Ascending aorta (tissue), 2 donors: ENCODE measurements at regions not wholly inside any gene's neighbourhood (a gene's known extent, or its start where the extent isn't known, plus 50 kb on each side); places are given as distances from the start of the nearest gene placed in this dataset.

Experiments
- DNase-seq, 2 donors: peaks; one replicate each; pipeline ENCODE4 v3.0.0-alpha.2; 2019; ENCODE audit warnings: low spot score in 2 of 2
- H3K27ac ChIP-seq, 2 donors: fragments of 200-600 bp; sonication (generic); one replicate each; pipeline ENCODE4 v1.5.1; 2016 to 2017; ENCODE audit warnings: mild to moderate bottlenecking in 1 of 2
- H3K27me3 ChIP-seq: fragments of 200-600 bp; sonication (generic); one replicate; pipeline ENCODE4 v1.5.1; 2017
- H3K36me3 ChIP-seq, 2 donors: fragments of 200-600 bp; sonication (generic); one replicate each; pipeline ENCODE4 v1.5.1; 2016
- H3K4me1 ChIP-seq, 2 donors: fragments of 200-600 bp; sonication (generic); one replicate each; pipeline ENCODE4 v1.5.1; 2016 to 2017; ENCODE audit warnings: mild to moderate bottlenecking in 1 of 2
- H3K4me3 ChIP-seq, 2 donors: fragments of 200-600 bp; sonication (generic); one replicate each; pipeline ENCODE4 v1.5.1; 2016 to 2017; ENCODE audit warnings: mild to moderate bottlenecking in 1 of 2
- H3K9me3 ChIP-seq, 2 donors: fragments of 200-600 bp; sonication (generic); one replicate each; pipeline ENCODE4 v1.5.1; 2016
- CTCF ChIP-seq, 3 experiments: fragments of 200-600 bp in 2 of 3; fragments of 450-650 bp in 1 of 3; sonication (generic) in 2 of 3; IDR thresholded peaks; one replicate each; pipeline ENCODE4 v1.5.1; 2016 to 2019; ENCODE audit warnings: antibody characterized with exemption in 3 of 3, mild to moderate bottlenecking in 1 of 3, moderate library complexity in 1 of 3
- intact Hi-C: fragments of 100-400 bp; cut with DNase I; formaldehyde crosslinking; loops from one replicate; pipeline ENCODE4 v1.15.1; 2023

- no peaks in the 10 kb centered on the region for H3K4me1 ChIP-seq
- no peaks in the 10 kb centered on the region for H3K27me3 ChIP-seq
- no peak for DNase-seq
- H3K36me3 ChIP-seq, result no peaks in the 10 kb centered on the region
- intact Hi-C loops, result no loop called here
- no peaks in the 10 kb centered on the region for H3K9me3 ChIP-seq
- no peak overlapping the region for H3K27ac ChIP-seq
- TF ChIP-seq CTCF (IDR thresholded peaks at IDR 0.05), result no peak
- no peak overlapping the region for H3K4me3 ChIP-seq
Measured at GRCh38 chrX:84710611-84711010, 208.4 kb upstream of the HDX start.

- H3K4me3 ChIP-seq, result no peak overlapping the region
- H3K36me3 ChIP-seq, result no peaks in the 10 kb centered on the region
- H3K27me3 ChIP-seq, result no peaks in the 10 kb centered on the region
- no peak for TF ChIP-seq CTCF (IDR thresholded peaks at IDR 0.05)
- no peaks in the 10 kb centered on the region for H3K9me3 ChIP-seq
- H3K4me1 ChIP-seq, result no peaks in the 10 kb centered on the region
- intact Hi-C loops, result no loop called here
- DNase-seq, result no peak
- no peak overlapping the region for H3K27ac ChIP-seq
Measured at GRCh38 chrX:84712621-84713020, 210.4 kb upstream of the HDX start.

GRCh38 chrX:84715315-84715714 is 213.1 kb upstream of the HDX start:
- H3K36me3 ChIP-seq, result no peaks in the 10 kb centered on the region
- no peaks in the 10 kb centered on the region for H3K27me3 ChIP-seq
- H3K4me1 ChIP-seq, result no peaks in the 10 kb centered on the region
- H3K4me3 ChIP-seq, result no peak overlapping the region
- no peak for DNase-seq
- TF ChIP-seq CTCF (IDR thresholded peaks at IDR 0.05), result no peak
- no peak overlapping the region for H3K27ac ChIP-seq
- no peaks in the 10 kb centered on the region for H3K9me3 ChIP-seq
- intact Hi-C loops, result no loop called here

- no peaks in the 10 kb centered on the region for H3K27me3 ChIP-seq
- no peaks in the 10 kb centered on the region for H3K36me3 ChIP-seq
- H3K9me3 ChIP-seq, result no peaks in the 10 kb centered on the region
- intact Hi-C loops, result no loop called here
- H3K4me3 ChIP-seq, result no peak overlapping the region
- no peak overlapping the region for H3K27ac ChIP-seq
- no peak for DNase-seq
- no peaks in the 10 kb centered on the region for H3K4me1 ChIP-seq
- TF ChIP-seq CTCF (IDR thresholded peaks at IDR 0.05), result no peak
Measured at GRCh38 chrX:84717343-84717742, 215.1 kb upstream of the HDX start.

- Histone ChIP-seq H3K4me1 (no peaks in the 10 kb centered on the region), H3K36me3 (no peaks in the 10 kb centered on the region), H3K27ac (no peak overlapping the region), H3K27me3 (no peaks in the 10 kb centered on the region), H3K9me3 (no peaks in the 10 kb centered on the region), H3K4me3 (no peak overlapping the region)
- DNase-seq, result no peak
- intact Hi-C loops, result no loop called here
- no peak for TF ChIP-seq CTCF (IDR thresholded peaks at IDR 0.05)
Measured at GRCh38 chrX:84721416-84721815, 219.2 kb upstream of the HDX start.

- DNase-seq, result no peak
- intact Hi-C loops, result no loop called here
Measured at GRCh38 chrX:84724576-84724975, 222.3 kb upstream of the HDX start.

More at GRCh38 chrX:84724576-84724975, 222.3 kb upstream of the HDX start:
- no peak for TF ChIP-seq CTCF (IDR thresholded peaks at IDR 0.05)
- Histone ChIP-seq H3K27ac (no peak overlapping the region), H3K36me3 (no peaks in the 10 kb centered on the region), H3K4me1 (no peaks in the 10 kb centered on the region), H3K9me3 (no peaks in the 10 kb centered on the region), H3K27me3 (no peaks in the 10 kb centered on the region), H3K4me3 (no peak overlapping the region)
